ENCODE measurements at regions not wholly inside any gene's neighbourhood (a gene's known extent, or its start where the extent isn't known, plus 50 kb on each side); places are given as distances from the start of the nearest gene placed in this dataset.

- TF ChIP-seq CHD7 (IDR thresholded peaks at IDR 0.05; ENCODE audit: insufficient replicate concordance, low read length), result no peak
- no peak for TF ChIP-seq SAP30 (IDR thresholded peaks at IDR 0.05; ENCODE audit: insufficient read depth, insufficient replicate concordance, low read length)
- no peak for TF ChIP-seq SIN3A (conservative IDR thresholded peaks at IDR 0.05 in 1 of 2, IDR thresholded peaks at IDR 0.05 in 1 of 2; ENCODE audit: low read depth in 1 of 2, low read length in 2 of 2)
- TF ChIP-seq POLR2A (IDR thresholded peaks at IDR 0.05; ENCODE audit: control extremely low read depth in 1 of 2, low read depth in 2 of 2, low read length in 2 of 2), result no peak
- no peak for TF ChIP-seq HDAC2 (IDR thresholded peaks at IDR 0.05; ENCODE audit: borderline replicate concordance in 1 of 2, low read depth in 2 of 2, low read length in 2 of 2)
These were observed 247.4 kb upstream of the CHD1 start (continued) for GRCh38 chr5:99176186-99176585.

Data from H1 (cell line).